Hematopoietic multipotent progenitor cell treated with erythropoietin and hydrocortisone succinate and interleukin-3 and kit ligand, for 8 days (in vitro differentiated cells): ENCODE measurements at regions not wholly inside any gene's neighbourhood (a gene's known extent, or its start where the extent isn't known, plus 50 kb on each side); places are given as distances from the start of the nearest gene placed in this dataset.

ENCODE experiments used
- DNase-seq: peaks from one replicate; pipeline ENCODE4 v3.0.0-alpha.2; 2015

GRCh38 chr3:34260271-34261000 lies 462.0 kb downstream of the PDCD6IP start:
- peak; percentile 29 for DNase-seq

GRCh38 chr3:34261001-34261385 lies 462.6 kb downstream of the PDCD6IP start:
- no peak for DNase-seq

GRCh38 chr3:34263101-34263621 lies 464.7 kb downstream of the PDCD6IP start:
- no peak for DNase-seq

- no peak for DNase-seq
These were observed 466.1 kb downstream of the PDCD6IP start for GRCh38 chr3:34264337-34265041.

- DNase-seq, result no peak
These were observed 468.7 kb downstream of the PDCD6IP start for GRCh38 chr3:34267088-34267487.

- peak; percentile 12 for DNase-seq
These were observed 469.7 kb downstream of the PDCD6IP start for GRCh38 chr3:34268032-34268709.

GRCh38 chr3:34275811-34276210 lies 477.4 kb downstream of the PDCD6IP start:
- DNase-seq, result no peak

GRCh38 chr3:34276342-34276741 lies 477.9 kb downstream of the PDCD6IP start:
- DNase-seq, result no peak

GRCh38 chr3:34277110-34277509 lies 478.7 kb downstream of the PDCD6IP start:
- DNase-seq, result no peak

- no peak for DNase-seq
These were observed 481.5 kb downstream of the PDCD6IP start for GRCh38 chr3:34279901-34280300.

- no peak for DNase-seq
These were observed 485.3 kb downstream of the PDCD6IP start for GRCh38 chr3:34283751-34284150.

- DNase-seq, result no peak
These were observed 486.8 kb downstream of the PDCD6IP start for GRCh38 chr3:34284959-34285826.

- no peak for DNase-seq
These were observed 487.4 kb downstream of the PDCD6IP start for GRCh38 chr3:34285827-34286188.

GRCh38 chr3:34292605-34293300 lies 494.3 kb downstream of the PDCD6IP start:
- no peak for DNase-seq

GRCh38 chr3:34294240-34294639 lies 495.8 kb downstream of the PDCD6IP start:
- DNase-seq, result no peak

GRCh38 chr3:34296796-34297195 lies 498.4 kb downstream of the PDCD6IP start:
- no peak for DNase-seq

GRCh38 chr3:34298653-34299052 lies 500.2 kb downstream of the PDCD6IP start:
- no peak for DNase-seq

- no peak for DNase-seq
These were observed 502.2 kb downstream of the PDCD6IP start for GRCh38 chr3:34300621-34301020.

- DNase-seq, result no peak
These were observed 502.9 kb downstream of the PDCD6IP start for GRCh38 chr3:34301313-34301712.

GRCh38 chr3:34305266-34305665 lies 506.8 kb downstream of the PDCD6IP start:
- no peak for DNase-seq

GRCh38 chr3:34312684-34313083 lies 514.3 kb downstream of the PDCD6IP start:
- no peak for DNase-seq

GRCh38 chr3:34319881-34320280 lies 521.5 kb downstream of the PDCD6IP start:
- no peak for DNase-seq
